BJ (cell line): ENCODE measurements at regions not wholly inside any gene's neighbourhood (a gene's known extent, or its start where the extent isn't known, plus 50 kb on each side); places are given as distances from the start of the nearest gene placed in this dataset.
"Not testable (repeated sequence)": the region's sequence is repeated elsewhere in the genome, so short reads cannot be mapped to it uniquely, and the experiment has no call there.

ENCODE experiments used
- CTCF ChIA-PET: fragments of 350-600 bp; formaldehyde crosslinking; extraction: SDS; loops from one replicate; lab custom pipeline; 2021; ENCODE audit warnings: antibody characterized with exemption, inconsistent platforms; lab: Yijun Ruan, JAX
- POLR2A ChIA-PET: fragments of 300-600 bp; sonication (Branson Sonifier 250); formaldehyde crosslinking; extraction: SDS; loops from one replicate; lab custom pipeline; 2021; ENCODE audit warnings: antibody characterized with exemption; lab: Charles Lee
- DNase-seq: peaks from one replicate; pipeline ENCODE4 v3.0.0-alpha.2; 2011; ENCODE audit warnings: low read depth
- H3K27me3 ChIP-seq: 2 replicates; pipeline ENCODE4 v1.6.0; 2011; ENCODE audit warnings: low read length; ENCODE audit not compliant: control insufficient read depth, insufficient read depth
- H3K36me3 ChIP-seq: 2 replicates; pipeline ENCODE4 v1.5.1; 2011; ENCODE audit warnings: low read length; ENCODE audit not compliant: control insufficient read depth, insufficient read depth
- H3K4me3 ChIP-seq: 2 replicates; pipeline ENCODE4 v1.5.1; 2011; ENCODE audit warnings: low read depth, mild to moderate bottlenecking, control low read depth, low read length
- TF ChIP-seq, protein P1 (sequence below): IDR thresholded peaks from 2 replicates; pipeline ENCODE4 v1.5.1; 2011; ENCODE audit warnings: low read depth, mild to moderate bottlenecking, control low read depth, inconsistent platforms, low read length, moderate library complexity; ENCODE audit not compliant: insufficient read depth

DNA sequence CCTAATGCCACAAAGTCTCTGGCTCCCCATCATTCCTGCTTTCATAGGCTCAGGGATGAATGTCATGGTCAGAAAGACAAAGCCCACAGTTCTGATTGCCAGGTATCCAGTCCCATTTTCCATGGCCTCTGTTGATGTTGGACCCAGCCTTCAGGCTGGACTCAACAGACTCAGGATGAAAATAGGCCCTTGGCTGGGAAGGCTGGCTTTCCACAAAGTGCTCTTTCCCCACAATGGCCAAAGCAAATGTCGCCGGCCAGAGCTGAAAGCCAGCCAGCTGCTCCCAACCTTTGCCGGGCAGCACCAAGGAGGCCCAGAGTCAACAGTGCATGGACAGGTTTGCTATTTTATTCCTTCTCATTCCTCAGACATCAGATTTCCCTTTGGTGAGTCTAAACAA is 430.1 kb upstream of the FGF16 start:
- no peak for DNase-seq
- ChIA-PET CTCF (no interaction called here), POLR2A (no interaction called here)
- H3K36me3 ChIP-seq: no peaks in the 10 kb centered on the region
- no peak overlapping the region for H3K4me3 ChIP-seq
- TF ChIP-seq, protein P1, sequence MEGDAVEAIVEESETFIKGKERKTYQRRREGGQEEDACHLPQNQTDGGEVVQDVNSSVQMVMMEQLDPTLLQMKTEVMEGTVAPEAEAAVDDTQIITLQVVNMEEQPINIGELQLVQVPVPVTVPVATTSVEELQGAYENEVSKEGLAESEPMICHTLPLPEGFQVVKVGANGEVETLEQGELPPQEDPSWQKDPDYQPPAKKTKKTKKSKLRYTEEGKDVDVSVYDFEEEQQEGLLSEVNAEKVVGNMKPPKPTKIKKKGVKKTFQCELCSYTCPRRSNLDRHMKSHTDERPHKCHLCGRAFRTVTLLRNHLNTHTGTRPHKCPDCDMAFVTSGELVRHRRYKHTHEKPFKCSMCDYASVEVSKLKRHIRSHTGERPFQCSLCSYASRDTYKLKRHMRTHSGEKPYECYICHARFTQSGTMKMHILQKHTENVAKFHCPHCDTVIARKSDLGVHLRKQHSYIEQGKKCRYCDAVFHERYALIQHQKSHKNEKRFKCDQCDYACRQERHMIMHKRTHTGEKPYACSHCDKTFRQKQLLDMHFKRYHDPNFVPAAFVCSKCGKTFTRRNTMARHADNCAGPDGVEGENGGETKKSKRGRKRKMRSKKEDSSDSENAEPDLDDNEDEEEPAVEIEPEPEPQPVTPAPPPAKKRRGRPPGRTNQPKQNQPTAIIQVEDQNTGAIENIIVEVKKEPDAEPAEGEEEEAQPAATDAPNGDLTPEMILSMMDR: no peak
- no peaks in the 10 kb centered on the region for H3K27me3 ChIP-seq

DNA sequence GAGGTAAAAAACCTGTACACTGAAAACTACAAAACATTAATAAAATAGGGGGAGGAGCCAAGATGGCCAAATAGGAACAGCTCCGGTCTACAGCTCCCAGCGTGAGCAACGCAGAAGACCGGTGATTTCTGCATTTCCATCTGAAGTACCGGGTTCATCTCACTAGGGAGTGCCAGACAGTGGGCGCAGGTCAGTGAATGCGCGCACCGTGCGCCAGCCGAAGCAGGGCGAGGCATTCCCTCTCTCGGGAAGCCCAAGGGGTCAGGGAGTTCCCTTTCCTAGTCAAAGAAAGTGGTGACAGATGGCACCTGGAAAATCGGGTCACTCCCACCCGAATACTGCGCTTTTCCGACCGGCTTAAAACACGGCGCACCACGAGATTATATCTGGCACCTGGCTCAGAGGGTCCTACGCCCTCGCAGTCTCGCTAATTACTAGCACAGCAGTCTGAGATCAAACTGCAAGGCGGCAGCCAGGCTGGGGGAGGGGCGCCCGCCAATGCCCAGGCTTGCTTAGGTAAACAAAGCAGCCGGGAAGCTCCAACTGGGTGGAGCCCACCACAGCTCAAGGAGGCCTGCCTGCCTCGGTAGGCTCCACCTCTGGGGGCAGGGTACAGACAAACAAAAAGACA is 400.9 kb upstream of the FGF16 start:
- POLR2A ChIA-PET, H3K4me3 ChIP-seq, CTCF ChIA-PET, DNase-seq, H3K27me3 ChIP-seq, H3K36me3 ChIP-seq: not testable (repeated sequence)

DNA sequence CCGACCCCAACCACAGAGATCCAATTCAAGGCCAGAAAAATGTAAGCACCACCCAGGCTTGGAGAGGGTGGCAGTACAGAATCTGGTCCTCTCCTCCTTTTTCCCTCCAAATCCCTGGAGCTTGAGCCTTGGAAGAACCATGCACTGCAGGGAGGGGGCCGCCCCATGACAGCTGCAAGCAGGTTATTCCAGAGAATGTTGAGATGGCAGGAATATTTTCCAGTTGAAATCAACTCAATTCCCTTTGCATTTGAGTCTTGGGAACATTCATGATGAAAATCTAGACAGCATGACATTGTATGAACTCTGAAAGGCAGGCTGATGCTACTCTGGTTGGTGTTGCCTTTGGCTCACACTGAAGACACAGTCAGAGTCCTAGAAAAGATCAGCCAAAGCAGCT is 386.6 kb upstream of the FGF16 start:
- POLR2A ChIA-PET: no interaction called here
- no peak for DNase-seq
- TF ChIP-seq, protein P1: no peak
- no peak overlapping the region for H3K4me3 ChIP-seq
- CTCF ChIA-PET: no interaction called here
- H3K27me3 ChIP-seq: no peaks in the 10 kb centered on the region
- H3K36me3 ChIP-seq: no peaks in the 10 kb centered on the region

DNA sequence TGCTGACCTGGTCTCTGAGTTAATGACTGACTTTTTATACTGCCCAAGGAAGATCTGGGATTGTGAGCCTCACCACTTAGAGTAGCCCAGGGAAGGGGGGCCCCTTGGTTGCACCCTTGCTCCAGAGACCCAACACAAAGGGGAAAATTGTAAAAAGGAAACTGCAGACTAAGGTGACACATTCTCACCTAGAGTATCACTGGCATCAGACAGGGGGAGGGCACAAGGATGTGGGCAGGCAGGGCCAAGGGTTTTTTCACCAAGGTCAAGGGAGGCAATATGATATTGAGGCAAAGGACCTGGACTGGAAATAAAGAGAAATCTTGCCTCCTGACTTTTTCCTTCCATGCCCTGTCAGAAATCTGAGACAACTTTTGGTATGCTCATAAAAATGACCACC is 386.2 kb upstream of the FGF16 start:
- ChIA-PET POLR2A (no interaction called here), CTCF (no interaction called here)
- TF ChIP-seq, protein P1: no peak
- Histone ChIP-seq H3K4me3 (no peak overlapping the region), H3K36me3 (no peaks in the 10 kb centered on the region), H3K27me3 (no peaks in the 10 kb centered on the region)
- DNase-seq: no peak

DNA sequence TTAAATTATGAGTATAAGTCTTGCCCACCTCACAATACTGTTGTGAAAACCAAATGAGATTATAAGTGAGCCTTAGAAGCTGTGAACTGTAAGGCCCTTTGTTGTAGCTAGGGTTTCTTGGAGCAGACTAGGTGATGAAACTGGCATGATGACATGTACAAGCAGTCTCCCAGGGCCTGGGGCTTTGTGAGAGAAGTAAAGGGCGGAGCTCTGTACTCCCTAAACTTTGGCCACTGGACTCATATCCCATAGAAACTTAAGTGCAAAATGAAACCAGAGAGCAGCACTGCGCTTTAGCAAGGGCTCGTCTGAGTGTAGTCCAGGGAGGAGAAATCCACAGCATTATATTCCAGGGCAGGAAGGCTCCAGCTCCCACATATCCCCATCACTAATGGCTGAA is 385.6 kb upstream of the FGF16 start:
- H3K36me3 ChIP-seq: no peaks in the 10 kb centered on the region
- ChIA-PET POLR2A (no interaction called here), CTCF (no interaction called here)
- no peaks in the 10 kb centered on the region for H3K27me3 ChIP-seq
- DNase-seq: no peak
- H3K4me3 ChIP-seq: no peak overlapping the region
- TF ChIP-seq, protein P1: no peak

DNA sequence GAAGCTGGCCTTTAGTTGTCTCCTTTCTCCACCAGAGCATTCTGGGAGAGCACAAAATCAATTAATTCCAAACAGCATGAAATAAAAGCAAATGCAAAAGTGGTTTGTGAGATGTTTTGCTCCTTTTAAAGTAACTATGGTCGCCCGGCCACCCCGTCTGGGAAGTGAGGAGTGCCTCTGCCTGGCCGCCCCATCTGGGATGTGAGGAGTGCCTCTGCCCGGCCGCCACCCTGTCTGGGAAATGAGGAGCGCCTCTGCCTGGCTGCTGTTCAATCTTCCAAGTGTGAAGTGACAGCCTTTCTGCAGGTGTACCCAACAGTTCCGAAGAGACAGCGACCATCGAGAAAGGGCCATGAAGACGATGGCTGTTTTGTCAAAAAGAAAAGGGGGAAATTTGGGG is 381.3 kb upstream of the FGF16 start:
- H3K27me3 ChIP-seq: no peaks in the 10 kb centered on the region
- no peaks in the 10 kb centered on the region for H3K36me3 ChIP-seq
- no peak overlapping the region for H3K4me3 ChIP-seq
- ChIA-PET POLR2A (no interaction called here), CTCF (no interaction called here)
- TF ChIP-seq, protein P1: no peak
- DNase-seq: no peak
